ENCODE measurements at regions not wholly inside any gene's neighbourhood (a gene's known extent, or its start where the extent isn't known, plus 50 kb on each side); places are given as distances from the start of the nearest gene placed in this dataset.

DNA sequence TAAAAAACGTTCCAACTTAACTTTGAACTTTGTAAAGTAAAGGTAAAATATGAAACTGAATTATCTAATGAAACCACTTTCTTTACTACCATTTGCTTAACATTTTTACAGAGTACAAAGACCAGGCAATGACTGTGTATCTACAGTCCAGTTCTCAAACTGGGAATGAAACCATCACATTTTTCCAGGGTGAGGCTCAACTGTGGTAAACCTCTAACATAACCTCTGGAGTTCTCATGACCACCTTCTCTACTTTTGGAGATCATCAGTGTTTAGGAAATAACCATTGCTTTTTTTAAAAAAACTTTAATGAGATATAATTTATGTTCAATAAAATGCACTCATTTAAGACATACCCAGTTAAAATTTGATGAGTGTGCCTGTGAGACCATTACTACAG, 223.5 kb downstream of the RNF152 start:
- Histone ChIP-seq H3K27me3 (ENCODE audit: insufficient read depth, low read length) (no peaks in the 10 kb centered on the region), H4K91ac (ENCODE audit: insufficient read length, low read depth, low read length) (no peak overlapping the region), H3K4me2 (ENCODE audit: insufficient read depth, insufficient read length, low read length) (no peak overlapping the region), H3K23ac (ENCODE audit: insufficient read length, low read depth, low read length) (no peak overlapping the region), H3K18ac (ENCODE audit: insufficient read length, low read depth, low read length) (no peak overlapping the region), H3K56ac (ENCODE audit: insufficient read length, low read depth, low read length) (no peak overlapping the region), H2AFZ (ENCODE audit: low read length) (no peak overlapping the region), H3K4ac (ENCODE audit: low read depth, low read length) (no peak overlapping the region), H3K9me3 (ENCODE audit: control insufficient read depth, low read depth, low read length) (no peaks in the 10 kb centered on the region), H3K23me2 (ENCODE audit: insufficient read length, low read depth, low read length, poor library complexity, severe bottlenecking) (no peaks in the 10 kb centered on the region), H2BK12ac (ENCODE audit: insufficient read length, low read depth, low read length) (no peak overlapping the region), H3K79me2 (ENCODE audit: insufficient read depth, low read length) (no peaks in the 10 kb centered on the region), H4K20me1 (ENCODE audit: control insufficient read depth, insufficient read depth, insufficient read length) (no peaks in the 10 kb centered on the region), H3K9ac (ENCODE audit: extremely low read depth, insufficient read length, low read length) (no peak overlapping the region), H3K27ac (ENCODE audit: insufficient read length, low read depth, low read length) (no peak overlapping the region), H4K5ac (ENCODE audit: insufficient read length, low read depth, low read length) (no peak overlapping the region), H4K8ac (replicated peaks; ENCODE audit: insufficient read length, low read depth, low read length) (no peak overlapping the region), H3K4me1 (ENCODE audit: insufficient read depth, low read length) (peaks cover 2% of the 10 kb centered on the region; the same call in 1 of the 2 replicates), H2BK15ac (ENCODE audit: low read depth, low read length) (no peak overlapping the region), H2BK120ac (ENCODE audit: low read depth, low read length, poor library complexity, severe bottlenecking) (no peak overlapping the region), H2BK5ac (ENCODE audit: insufficient read length, low read length) (no peak overlapping the region), H2BK20ac (ENCODE audit: low read depth, low read length, poor library complexity, severe bottlenecking) (no peak overlapping the region), H3K79me1 (ENCODE audit: insufficient read depth, low read depth, low read length, poor library complexity, severe bottlenecking) (no peaks in the 10 kb centered on the region), H3T11ph (ENCODE audit: low read length) (no peak overlapping the region), H3K14ac (ENCODE audit: insufficient read depth, low read length) (no peak overlapping the region), H2AK5ac (ENCODE audit: insufficient read length, low read length) (no peak overlapping the region)
- WGBS (ENCODE audit: extremely low coverage, insufficient read length, low lambda C conversion rate) = no CpG with 5 or more reads among the region's 1 CpG
- Mint-ChIP-seq H3K4me1 (peaks cover 14 to 16% of the 10 kb centered on the region in 2 experiments), H3K4me3 (no peak overlapping the region), H3K27me3 (ENCODE audit: low read depth) (peaks cover 3% of the 10 kb centered on the region), H3K9me3 (no peaks in the 10 kb centered on the region; a peak in 1 of 5 replicates), H3K36me3 (ENCODE audit: insufficient read depth in 1 of 3, low read depth in 3 of 3) (no peaks in the 10 kb centered on the region), H3K27ac (no peak overlapping the region)
- DNase-seq = no peak
- TF ChIP-seq, protein P1, sequence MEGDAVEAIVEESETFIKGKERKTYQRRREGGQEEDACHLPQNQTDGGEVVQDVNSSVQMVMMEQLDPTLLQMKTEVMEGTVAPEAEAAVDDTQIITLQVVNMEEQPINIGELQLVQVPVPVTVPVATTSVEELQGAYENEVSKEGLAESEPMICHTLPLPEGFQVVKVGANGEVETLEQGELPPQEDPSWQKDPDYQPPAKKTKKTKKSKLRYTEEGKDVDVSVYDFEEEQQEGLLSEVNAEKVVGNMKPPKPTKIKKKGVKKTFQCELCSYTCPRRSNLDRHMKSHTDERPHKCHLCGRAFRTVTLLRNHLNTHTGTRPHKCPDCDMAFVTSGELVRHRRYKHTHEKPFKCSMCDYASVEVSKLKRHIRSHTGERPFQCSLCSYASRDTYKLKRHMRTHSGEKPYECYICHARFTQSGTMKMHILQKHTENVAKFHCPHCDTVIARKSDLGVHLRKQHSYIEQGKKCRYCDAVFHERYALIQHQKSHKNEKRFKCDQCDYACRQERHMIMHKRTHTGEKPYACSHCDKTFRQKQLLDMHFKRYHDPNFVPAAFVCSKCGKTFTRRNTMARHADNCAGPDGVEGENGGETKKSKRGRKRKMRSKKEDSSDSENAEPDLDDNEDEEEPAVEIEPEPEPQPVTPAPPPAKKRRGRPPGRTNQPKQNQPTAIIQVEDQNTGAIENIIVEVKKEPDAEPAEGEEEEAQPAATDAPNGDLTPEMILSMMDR (conservative IDR thresholded peaks at IDR 0.05) = no peak
